Adrenal gland (tissue), 9 donors: ENCODE measurements at regions not wholly inside any gene's neighbourhood (a gene's known extent, or its start where the extent isn't known, plus 50 kb on each side); places are given as distances from the start of the nearest gene placed in this dataset.

Experiments used
- DNase-seq, 7 donors: peaks; one replicate each; pipeline ENCODE4 v3.0.0-alpha.2; 2019 to 2020
- H3K27ac ChIP-seq, 5 donors: fragments of 200-600 bp; sonication (generic) in 4 of 5; 1 replicate in 3 of 5; 2 replicates in 2 of 5; pipeline versions ENCODE4 v1.5.1 to v1.8.0; 2016 to 2020; ENCODE audit warnings: mild to moderate bottlenecking in 1 of 5
- H3K27me3 ChIP-seq: fragments of 200-600 bp; 2 replicates; pipeline ENCODE4 v1.8.0; 2021
- H3K36me3 ChIP-seq, 2 donors: fragments of 200-600 bp; replicated peaks in 1 of 2; 1 replicate in 1 of 2; 2 replicates in 1 of 2; pipeline versions ENCODE4 v1.5.1 to v1.8.0; 2018 to 2022
- H3K4me1 ChIP-seq, 2 donors: fragments of 200-600 bp; replicated peaks in 1 of 2; 1 replicate in 1 of 2; 2 replicates in 1 of 2; pipeline versions ENCODE4 v1.5.1 to v1.8.0; 2018 to 2021
- H3K4me3 ChIP-seq, 4 donors: fragments of 200-600 bp; sonication (generic) in 3 of 4; one replicate each; pipeline ENCODE4 v1.5.1; 2016 to 2018
- H3K9me3 ChIP-seq, 3 donors: fragments of 200-600 bp; sonication (generic) in 1 of 3; replicated peaks in 1 of 3; 1 replicate in 2 of 3; 2 replicates in 1 of 3; pipeline versions ENCODE4 v1.5.1 to v1.8.0; 2016 to 2021
- POLR2A ChIP-seq, 2 donors: fragments of 450-650 bp; IDR thresholded peaks; one replicate each; pipeline ENCODE4 v1.6.1; 2017; ENCODE audit warnings: antibody characterized with exemption in 2 of 2, mild to moderate bottlenecking in 2 of 2, moderate library complexity in 1 of 2
- WGBS, 4 donors: extraction: QIAGEN DNeasy Blood & Tissue Kit in 2 of 4; methylation state at CpG; one replicate each; pipeline versions ENCODE4 v1.1.5 to v1.1.7; 2013 to 2017; 5-methylcytosine and 5-hydroxymethylcytosine counted together
- intact Hi-C, 2 donors: fragments of 100-400 bp; cut with DNase I; formaldehyde crosslinking; loops; one replicate each; pipeline versions ENCODE4 v1.14.1 to v1.15.0; 2022 to 2023
- TF ChIP-seq, protein P1 (sequence below), 6 experiments: fragments of 450-650 bp in 4 of 6; fragments of 200-600 bp in 2 of 6; sonication (generic) in 1 of 6; IDR thresholded peaks; 1 replicate in 5 of 6; 2 replicates in 1 of 6; pipeline versions ENCODE4 v1.5.1 to v1.8.0; 2016 to 2021; ENCODE audit warnings: antibody characterized with exemption in 6 of 6, mild to moderate bottlenecking in 2 of 6, moderate library complexity in 1 of 6
- donor health status: healthy with polysubstance abuse.
- donor health status: Bipolar disorder and iron deficiency.
- donor health status: DM: yes; HTN: yes; CAD: no.
- donor health status: DM: no; HTN: no; CAD: no.
- donor health status: DM: no; HTN: no; CAD: no.

- no peaks in the 10 kb centered on the region for H3K27me3 ChIP-seq
- no peak for DNase-seq
- no peak overlapping the region for H3K27ac ChIP-seq
- TF ChIP-seq POLR2A (IDR thresholded peaks at IDR 0.05): no peak
- TF ChIP-seq, protein P1, sequence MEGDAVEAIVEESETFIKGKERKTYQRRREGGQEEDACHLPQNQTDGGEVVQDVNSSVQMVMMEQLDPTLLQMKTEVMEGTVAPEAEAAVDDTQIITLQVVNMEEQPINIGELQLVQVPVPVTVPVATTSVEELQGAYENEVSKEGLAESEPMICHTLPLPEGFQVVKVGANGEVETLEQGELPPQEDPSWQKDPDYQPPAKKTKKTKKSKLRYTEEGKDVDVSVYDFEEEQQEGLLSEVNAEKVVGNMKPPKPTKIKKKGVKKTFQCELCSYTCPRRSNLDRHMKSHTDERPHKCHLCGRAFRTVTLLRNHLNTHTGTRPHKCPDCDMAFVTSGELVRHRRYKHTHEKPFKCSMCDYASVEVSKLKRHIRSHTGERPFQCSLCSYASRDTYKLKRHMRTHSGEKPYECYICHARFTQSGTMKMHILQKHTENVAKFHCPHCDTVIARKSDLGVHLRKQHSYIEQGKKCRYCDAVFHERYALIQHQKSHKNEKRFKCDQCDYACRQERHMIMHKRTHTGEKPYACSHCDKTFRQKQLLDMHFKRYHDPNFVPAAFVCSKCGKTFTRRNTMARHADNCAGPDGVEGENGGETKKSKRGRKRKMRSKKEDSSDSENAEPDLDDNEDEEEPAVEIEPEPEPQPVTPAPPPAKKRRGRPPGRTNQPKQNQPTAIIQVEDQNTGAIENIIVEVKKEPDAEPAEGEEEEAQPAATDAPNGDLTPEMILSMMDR (IDR thresholded peaks at IDR 0.05): no peak
- H3K4me1 ChIP-seq: no peaks in the 10 kb centered on the region
- no peak overlapping the region for H3K4me3 ChIP-seq
- intact Hi-C loops: no loop called here
- H3K36me3 ChIP-seq: no peaks in the 10 kb centered on the region
- H3K9me3 ChIP-seq: no peaks in the 10 kb centered on the region
- 44 to 51% (median 45%) methylated on average over 4 of the region's 4 CpGs for WGBS, 4 donors
Observed at GRCh38 chr17:52776234-52776633, 617.7 kb upstream of the CA10 start.

DNA sequence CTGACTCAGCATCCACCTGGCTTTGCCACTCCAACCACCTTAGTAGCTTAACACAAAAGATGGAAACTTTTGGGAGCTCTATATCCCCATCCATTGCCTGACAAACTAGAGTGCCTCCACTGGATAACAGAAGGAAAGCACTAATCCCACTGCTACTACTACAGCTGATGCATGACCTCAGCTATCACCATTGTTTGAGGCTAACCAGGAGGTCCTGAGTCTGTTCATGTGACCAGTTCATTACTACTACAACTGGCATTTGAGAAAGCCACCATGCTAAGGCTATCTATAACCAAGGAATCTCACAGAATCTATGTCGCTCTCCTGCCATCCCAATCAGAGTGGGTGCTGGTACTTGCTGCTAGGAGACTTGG, 604.3 kb upstream of the CA10 start:
- no peak overlapping the region for H3K27ac ChIP-seq
- no peak overlapping the region for H3K4me3 ChIP-seq
- H3K4me1 ChIP-seq: no peaks in the 10 kb centered on the region
- H3K27me3 ChIP-seq: no peaks in the 10 kb centered on the region
- no peak for DNase-seq
- TF ChIP-seq POLR2A (IDR thresholded peaks at IDR 0.05): no peak
- TF ChIP-seq, protein P1 (IDR thresholded peaks at IDR 0.05): no peak
- intact Hi-C loops: no loop called here
- no peaks in the 10 kb centered on the region for H3K36me3 ChIP-seq
- 63 to 100% (median 86%) methylated on average over 1 of the region's 1 CpG for WGBS, 4 donors
- H3K9me3 ChIP-seq: no peaks in the 10 kb centered on the region

DNA sequence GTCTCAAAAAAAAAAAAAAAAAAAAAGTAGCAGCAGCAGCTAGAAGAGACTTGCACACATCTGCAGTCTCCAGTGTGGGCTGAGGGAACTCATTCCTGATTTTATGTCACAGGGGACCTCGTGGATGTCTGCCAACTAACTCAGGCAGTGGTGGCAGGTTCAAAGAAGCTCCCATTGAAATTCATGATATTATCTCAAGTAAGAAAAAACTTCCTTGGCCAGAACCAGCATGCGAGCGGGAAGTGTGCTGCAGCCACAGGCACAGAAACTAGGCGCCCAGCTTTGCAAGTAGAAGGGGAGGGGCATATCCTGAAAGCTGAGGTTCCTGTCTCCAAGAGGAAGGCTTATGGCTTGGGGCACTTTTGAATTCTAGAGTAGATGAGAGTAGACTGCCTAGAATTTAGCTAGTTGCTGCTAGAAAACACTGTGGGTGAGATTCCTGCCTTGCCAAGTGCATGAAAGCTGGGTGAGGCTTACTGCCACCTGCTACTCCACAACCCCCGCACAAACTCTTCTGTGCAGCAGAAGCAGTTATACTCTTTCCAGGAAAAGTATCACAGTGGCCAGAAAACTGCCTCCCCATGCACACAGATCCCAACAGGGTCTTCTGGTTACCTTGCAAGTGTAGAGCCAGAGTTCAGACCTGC, 603.8 kb upstream of the CA10 start:
- Histone ChIP-seq H3K27me3 (no peaks in the 10 kb centered on the region), H3K4me3 (no peak overlapping the region), H3K36me3 (no peaks in the 10 kb centered on the region), H3K27ac (no peak overlapping the region), H3K9me3 (no peaks in the 10 kb centered on the region), H3K4me1 (no peaks in the 10 kb centered on the region)
- no peak for DNase-seq
- intact Hi-C loops: no loop called here
- no peak for TF ChIP-seq POLR2A (IDR thresholded peaks at IDR 0.05)
- TF ChIP-seq, protein P1 (IDR thresholded peaks at IDR 0.05): no peak
- 52 to 61% (median 58%) methylated on average over 5 of the region's 5 CpGs for WGBS, 4 donors

- intact Hi-C loops: no loop called here
- no peaks in the 10 kb centered on the region for H3K9me3 ChIP-seq
- H3K27ac ChIP-seq: no peak overlapping the region
- DNase-seq: no peak
- no peaks in the 10 kb centered on the region for H3K4me1 ChIP-seq
- no peak overlapping the region for H3K4me3 ChIP-seq
- H3K27me3 ChIP-seq: no peaks in the 10 kb centered on the region
- WGBS, 4 donors: 80 to 87% (median 86%) methylated on average over 3 of the region's 3 CpGs
- no peaks in the 10 kb centered on the region for H3K36me3 ChIP-seq
- TF ChIP-seq, protein P1 (IDR thresholded peaks at IDR 0.05): no peak
- no peak for TF ChIP-seq POLR2A (IDR thresholded peaks at IDR 0.05)
Observed at GRCh38 chr17:52759864-52760263, 601.4 kb upstream of the CA10 start.
